LoVo (cell line): ENCODE measurements at regions not wholly inside any gene's neighbourhood (a gene's known extent, or its start where the extent isn't known, plus 50 kb on each side); places are given as distances from the start of the nearest gene placed in this dataset.

Source experiments
- DNase-seq: peaks from one replicate; pipeline ENCODE4 v3.0.0-alpha.2; 2016; ENCODE audit warnings: low spot score

DNA sequence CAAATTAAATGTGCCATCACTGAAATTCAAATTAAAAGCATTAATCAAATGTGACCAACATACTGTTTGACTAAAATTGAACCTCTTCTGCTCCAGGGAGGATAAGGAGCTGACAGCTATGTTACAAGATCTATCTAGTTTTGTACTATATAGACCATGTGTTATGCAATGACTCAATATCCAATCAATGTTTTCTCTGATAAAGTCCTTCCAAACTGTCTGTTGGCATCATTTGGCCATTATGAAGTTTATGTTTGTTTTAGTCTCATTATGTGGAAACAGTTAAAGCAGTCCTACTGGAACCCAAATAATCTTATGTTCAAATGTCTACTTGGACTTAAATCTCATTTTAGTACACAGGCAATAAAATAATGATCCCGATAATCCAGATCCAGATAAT is 267.0 kb upstream of the THBS1 start:
- DNase-seq, result no peak

DNA sequence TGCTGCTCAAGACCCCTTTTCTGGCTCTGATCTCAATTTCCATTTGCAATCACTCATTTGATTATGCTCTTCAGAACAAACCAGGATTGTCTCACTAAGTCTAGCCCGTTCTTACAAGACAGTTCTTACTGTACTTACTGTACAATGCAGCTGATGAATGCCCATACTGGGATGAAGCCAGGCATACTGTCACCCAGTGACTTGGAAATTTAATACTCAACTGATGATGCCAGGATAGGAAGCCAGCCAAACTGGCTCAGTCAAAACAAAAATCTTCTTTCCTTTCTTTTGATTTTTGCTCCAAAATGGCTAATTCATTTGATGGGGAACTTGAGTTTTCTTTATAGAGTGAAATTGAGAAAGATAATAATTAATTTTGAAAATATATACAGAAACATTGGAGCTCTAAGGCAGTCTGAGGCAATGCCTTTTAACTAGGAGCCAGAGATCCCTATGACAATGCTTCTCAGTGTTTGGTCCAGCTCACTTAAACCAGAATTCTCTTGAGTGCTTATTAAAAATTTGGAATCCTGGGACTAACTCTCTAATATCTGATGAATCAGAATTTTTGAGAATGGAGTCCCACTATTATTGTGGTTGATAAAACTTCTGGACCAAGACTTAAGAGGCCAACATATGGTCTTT is 265.6 kb upstream of the THBS1 start:
- no peak for DNase-seq

DNA sequence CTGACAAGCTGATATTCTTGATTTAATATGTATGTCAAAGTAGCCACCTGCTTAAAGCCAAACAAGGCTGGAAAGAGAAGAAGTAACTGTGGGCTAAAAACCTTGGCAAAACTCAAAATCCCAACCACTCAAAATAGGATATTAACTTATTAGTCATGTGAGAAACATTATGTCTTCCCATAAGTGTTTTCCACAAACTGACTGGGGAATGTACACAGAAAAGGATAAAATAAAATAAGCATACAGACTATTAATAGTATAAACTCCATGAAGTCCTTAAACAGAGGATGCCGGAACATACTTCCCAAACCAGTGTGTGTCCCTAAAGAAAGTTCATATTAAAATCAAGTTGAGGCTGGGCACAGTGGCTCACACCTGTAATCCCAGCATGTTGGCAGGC is 263.7 kb upstream of the THBS1 start:
- DNase-seq, result no peak

DNA sequence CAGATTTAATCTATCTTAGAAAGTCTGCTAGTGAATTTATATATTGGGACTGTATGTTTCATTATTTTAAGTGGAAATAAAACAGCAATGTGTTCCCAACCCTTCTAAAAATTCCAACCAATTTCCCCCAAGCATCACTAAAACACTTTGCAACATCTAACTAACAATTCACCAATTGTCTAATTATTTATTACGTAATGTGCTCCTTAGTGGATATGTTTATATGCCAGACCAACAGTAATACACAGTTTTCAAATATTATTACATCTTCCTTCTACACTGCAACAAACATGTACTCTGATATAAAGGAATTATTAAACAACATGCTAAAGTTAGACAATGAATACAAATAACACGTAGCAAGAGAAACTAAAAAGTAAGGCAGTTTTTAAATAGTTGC is 262.6 kb upstream of the THBS1 start:
- DNase-seq, result no peak

DNA sequence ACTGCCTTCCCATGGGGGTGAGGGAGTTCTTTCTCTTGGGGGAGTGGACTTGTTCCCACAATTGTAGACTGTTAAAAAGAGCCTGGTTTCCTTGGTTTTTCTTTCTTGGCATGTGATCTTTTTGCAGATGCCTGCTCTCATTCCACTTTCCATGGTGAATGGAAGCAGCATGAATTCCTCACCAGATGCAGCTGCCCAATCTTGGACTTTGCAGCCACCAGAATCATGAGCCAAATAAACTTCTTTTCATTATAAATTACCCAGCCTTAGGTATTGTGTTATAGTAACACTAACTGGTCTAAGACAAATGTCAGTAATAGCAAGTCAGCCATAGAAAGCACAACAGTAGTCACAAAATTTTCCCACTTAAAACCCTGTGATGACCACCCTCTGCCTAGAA is 260.5 kb upstream of the THBS1 start:
- no peak for DNase-seq

DNA sequence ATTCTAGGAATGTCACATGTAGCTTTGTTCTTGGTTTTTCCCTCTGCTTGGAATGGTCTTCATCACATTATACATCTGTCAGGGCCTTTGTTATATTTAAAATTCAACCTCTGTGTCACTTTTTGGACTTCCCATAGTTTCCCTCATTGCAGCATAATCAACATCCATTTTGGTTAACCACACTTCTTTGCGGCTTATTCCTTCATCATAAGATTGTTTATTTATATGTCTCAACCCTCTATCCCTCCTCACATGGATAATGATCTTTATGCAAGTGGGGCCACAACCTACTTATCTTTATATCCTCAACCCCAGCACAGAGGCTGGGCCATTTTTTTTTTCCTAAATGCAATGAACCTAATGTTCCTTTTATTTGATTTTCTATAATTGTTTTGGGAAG is 260.0 kb upstream of the THBS1 start:
- DNase-seq, result no peak

DNA sequence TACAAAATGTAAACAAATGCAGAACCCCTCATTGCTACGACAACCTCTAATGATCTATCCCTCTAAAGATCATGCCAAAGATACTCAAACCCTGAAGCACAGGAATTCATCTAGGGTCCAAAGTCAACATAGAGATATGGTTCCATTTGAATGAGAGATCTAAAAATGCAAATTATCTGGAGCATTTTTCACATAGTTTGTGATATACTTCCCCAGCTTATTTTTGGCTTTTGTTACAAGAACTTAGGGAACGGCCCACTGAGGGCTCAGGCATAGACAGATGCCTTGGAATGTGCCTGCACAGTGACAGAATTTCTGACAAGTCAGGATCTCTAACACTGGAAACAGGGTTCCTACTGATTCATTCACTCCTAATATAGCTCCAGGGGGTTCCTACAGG is 258.9 kb upstream of the THBS1 start:
- no peak for DNase-seq

DNA sequence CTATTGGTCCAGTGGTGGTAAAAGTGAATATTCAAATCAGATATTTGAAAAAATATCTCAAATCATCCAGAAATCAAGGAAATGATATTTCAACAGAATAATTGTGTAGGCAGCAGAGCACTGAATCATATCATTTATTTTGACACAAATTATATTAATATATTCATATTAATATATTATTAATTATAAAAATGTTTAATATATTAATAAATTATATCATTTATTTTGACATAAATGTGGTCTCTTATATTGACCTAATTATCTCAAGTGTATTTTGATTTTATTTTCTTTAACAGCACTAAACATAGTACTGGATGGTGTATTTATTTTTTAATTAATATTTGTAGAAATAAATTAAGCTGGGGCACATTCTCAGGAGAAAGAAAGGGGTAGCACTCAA is 257.7 kb upstream of the THBS1 start:
- DNase-seq, result no peak

DNA sequence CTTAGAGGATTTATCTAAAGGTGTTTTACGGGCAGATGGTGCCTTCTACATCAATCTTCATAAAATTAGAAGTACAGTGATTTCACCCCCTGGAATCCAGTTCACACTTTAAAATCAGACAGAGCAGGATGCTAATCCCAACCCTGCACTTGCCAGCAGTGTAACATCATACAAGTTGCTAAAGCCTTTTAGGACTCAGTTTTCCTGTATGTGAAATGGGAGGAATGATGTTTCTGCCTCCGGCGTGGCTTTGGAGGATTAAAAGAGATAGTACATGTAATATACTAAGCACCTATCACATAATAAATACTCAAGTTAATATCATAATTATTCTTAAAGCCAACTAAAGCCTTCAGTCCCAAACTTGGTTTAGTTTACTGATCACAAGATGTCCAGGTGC is 257.2 kb upstream of the THBS1 start:
- no peak for DNase-seq

DNA sequence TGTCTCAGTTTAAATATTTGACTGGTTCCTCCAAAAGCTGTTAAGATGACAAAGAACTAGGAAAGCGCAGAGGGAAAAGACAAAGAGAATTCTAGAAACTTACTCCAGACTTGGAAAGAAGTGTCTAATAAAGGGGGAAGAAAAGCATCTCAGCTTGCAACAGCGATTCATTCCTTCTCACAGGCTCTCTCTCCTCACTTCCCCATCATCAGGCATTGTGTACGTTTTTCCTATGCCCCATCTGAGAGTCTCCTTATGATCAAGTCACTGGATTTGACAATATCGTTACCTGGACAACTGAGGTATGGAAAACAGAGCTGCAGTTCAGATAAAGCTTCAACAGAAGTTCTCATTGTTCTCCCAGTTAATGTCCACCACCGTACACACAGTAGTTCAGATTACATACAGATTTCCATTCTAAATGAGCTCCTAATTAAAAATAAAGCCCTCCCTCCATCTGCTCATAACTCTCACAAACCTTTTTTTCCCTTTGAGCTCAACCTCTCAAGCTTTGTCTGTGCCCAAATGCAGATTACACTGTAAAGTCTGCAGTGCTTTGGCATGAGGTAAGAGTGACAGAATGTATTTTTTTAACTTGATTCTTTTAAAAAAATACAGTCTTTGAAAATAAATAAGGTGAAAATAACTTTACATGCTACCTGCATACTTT is 254.4 kb upstream of the THBS1 start:
- DNase-seq, result no peak

DNA sequence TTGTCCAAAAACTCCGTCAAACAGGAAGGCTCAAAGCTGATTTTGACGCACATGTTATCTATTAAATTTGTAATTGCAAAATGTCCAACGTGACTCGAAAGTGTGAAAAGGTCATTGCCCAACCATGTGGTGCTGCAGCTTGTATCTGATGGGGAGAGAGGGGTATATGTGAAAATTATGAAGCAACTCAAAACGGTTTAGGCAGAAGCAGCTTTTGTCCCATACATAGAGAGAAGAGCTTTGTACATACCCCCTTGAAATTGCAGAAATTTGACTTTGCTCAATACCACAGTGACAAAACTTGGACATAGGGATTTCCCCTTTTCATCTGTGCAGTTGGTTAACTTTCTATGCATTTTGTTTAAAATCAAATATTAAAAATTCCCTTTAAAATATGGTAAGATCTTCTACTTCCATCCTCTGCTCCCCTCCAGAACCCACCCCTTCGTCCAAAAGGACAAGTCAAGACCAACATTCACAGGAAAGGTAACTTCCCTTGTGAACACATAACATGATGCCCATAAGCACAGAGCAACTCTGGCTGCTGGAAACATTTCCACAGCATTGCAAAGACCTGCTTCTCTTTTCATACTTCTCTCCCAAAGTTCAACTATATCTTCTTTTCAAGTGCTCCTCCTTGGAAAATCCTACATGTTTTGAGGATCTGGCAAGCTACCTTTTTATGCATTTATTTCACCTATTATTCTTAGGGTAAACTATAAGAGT is 253.7 kb upstream of the THBS1 start:
- DNase-seq, result no peak

DNA sequence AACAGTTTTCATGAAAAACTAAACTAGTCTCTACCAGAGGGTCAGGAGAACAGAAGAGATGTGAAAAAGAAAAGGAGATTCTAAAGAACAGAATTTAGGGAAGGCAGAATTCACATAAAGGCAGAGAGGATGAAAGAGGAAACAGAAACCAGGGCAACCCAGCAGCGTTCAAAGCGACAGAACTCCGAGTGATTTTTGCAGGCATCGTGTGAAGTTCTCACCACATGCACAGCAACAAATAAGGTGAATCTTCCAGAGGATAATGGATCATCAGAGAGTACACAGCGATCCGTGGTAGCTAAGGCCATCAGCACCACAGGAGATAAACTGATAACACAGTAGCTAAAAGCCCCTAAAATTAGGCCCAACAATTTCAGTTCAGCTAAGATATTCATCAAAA is 250.8 kb upstream of the THBS1 start:
- DNase-seq, result no peak

DNA sequence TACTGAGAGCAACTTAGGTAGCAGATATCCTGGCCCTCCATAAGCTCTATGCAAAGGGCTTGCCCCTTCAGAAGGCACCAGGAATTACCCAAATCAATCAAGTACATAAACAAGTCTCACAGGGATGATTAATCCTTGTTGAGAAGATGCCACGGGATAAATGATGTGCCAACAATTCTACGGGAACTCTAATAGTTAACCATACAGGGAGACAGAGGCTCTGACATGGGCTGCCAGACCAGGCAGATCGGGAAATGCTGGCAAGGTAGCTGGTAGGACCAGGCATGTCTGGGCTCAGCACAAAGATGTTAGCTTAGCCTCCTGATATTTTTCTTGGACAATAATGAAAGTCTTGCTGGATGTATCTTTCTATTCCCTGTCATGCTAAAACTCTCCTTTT is 249.3 kb upstream of the THBS1 start:
- no peak for DNase-seq

DNA sequence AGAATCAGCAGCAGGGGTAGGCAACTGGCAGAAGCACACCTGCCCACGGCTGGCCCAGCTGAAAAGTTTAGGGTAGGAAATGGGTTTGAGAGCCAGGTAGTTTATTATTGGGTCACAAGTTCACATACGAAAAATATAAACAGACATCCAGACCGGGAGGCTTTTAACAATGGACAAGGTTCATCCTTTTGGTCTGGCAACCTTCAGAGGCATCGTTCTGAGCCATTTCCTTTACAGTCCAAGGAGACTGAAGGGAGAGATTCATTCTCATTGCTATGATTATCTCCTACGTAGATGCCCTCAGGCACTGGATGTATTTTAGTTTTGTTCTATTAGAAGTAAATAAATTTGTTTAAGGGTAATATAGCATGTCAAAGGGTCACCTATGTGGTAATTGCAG is 248.0 kb upstream of the THBS1 start:
- no peak for DNase-seq

DNA sequence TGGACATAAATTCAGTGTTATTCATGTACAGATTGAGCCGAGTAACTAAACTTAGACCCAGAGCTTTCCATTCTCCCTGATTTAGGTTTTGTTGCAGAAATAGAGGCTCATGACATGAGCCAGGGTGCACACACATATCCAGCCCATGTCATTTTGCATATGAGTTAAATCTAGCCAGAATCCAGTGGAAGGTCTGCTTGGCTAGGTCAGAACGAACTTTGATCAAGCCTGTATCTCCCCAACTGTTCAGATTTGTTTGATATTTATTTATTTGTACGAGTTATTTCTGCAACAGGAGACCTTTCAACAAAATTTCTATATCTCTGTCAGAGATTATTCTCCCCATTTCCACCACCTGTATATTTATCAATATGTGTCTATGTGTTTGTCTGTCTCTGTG is 247.5 kb upstream of the THBS1 start:
- no peak for DNase-seq

DNA sequence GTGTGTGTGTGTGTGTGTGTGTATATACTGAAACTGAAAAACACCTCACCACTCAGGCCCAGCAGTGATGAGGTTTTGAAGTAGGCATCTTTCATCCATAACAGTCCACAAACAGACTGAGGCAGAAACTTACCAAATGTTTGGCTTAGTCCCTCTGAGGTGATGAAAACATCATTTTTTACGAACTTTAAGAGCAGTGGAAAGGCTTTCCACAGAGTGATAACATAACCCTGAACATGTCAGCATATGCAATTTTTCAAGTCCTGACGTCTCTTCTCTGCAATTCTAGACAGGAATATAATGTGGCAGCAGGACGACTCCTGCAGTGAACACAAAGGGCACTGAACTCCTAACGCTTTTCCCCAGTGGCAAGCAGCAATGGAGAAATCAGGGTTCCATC is 247.0 kb upstream of the THBS1 start:
- DNase-seq, result no peak

DNA sequence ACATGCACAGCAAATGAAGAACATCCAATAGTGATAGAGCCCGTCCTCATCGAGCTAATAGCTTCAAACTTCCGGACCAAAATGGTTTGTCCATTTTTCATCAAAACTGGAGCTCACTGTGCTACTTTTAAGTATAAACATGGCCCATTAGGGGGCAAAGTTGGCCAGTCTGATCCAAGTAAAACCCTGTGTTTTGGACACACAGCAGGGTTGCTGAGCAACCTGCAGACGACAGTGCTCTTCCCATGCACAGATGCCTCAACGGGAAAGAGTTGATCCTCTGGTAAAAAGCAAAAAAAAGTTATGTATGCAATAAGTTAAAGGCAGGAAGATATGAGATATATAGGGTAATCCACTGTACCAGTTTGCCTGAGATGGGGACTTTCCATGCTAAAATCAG is 244.0 kb upstream of the THBS1 start:
- no peak for DNase-seq

DNA sequence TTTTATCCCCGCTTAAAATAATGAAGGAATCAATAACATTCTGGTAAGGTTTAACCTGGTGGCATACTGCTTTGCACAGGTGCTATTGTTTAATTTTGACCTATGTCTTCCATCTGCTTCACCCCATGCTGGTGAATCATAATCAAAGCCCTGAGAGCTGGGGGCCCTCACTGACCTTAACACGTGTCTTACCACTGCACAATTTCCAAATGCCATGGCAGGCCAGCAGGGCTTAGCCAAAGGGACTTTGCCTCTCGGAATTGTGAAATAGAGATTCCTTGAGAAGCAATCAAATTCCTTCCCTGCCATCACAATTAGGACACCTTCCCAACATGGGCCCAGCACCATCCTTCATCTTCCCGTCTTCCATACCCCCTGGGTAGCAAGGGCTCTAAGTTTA is 242.6 kb upstream of the THBS1 start:
- DNase-seq, result no peak

DNA sequence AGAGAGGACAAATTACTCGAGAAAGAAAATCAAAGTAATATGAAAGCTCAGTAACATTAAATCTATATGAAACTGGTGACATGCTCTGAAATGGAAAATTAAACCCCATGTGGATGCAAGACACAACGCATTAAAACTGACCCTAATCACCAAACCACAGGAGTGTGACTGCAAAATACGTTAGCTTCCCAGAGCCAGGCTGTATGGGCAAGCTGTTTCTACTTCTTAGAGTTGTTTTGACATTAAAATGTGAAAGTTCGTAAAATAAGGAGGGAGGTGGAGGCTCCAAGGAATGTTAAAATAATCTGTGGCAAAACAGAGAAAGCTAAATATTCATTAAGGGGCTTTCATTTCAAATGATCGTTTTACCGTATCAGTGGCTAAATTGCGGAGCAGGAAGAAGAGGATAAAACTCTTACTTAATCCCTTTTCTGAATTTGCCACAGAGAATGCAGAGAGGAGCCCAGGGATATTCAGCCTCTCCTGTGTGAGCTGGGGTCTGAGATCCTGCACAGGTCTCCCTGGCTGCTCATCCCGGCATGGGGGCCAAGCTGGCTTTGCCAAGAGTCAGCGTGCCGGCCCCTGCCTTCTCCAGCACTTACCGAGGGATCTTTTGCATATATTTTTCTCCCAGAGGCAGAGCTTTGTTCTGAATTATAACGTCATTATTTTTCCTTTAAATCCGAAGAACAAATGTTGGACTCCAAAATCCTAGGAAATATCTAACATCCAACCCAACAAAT is 239.8 kb upstream of the THBS1 start:
- DNase-seq, result no peak

DNA sequence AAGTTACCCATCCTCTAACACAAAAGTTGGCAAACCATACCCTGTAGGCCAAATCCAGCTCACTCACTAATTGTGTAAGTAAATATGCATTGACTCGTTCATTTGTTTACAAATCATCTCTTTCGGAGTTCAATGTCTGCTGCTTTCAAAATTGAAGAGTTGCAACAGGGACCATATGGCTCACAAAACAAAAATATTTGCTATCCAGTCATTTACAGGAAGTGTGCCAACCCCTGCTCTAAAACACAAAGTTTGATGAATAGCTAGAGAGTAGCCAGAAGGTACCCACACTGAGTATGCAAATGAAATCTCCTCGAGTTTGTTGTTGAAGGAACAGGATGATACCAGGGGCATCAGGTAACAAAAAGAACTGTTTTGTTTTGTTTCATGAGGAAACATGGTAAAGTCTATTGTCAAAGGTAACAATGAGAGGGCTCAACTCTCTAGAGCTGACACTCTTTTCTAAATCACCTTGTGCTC is 236.2 kb upstream of the THBS1 start:
- no peak for DNase-seq

DNA sequence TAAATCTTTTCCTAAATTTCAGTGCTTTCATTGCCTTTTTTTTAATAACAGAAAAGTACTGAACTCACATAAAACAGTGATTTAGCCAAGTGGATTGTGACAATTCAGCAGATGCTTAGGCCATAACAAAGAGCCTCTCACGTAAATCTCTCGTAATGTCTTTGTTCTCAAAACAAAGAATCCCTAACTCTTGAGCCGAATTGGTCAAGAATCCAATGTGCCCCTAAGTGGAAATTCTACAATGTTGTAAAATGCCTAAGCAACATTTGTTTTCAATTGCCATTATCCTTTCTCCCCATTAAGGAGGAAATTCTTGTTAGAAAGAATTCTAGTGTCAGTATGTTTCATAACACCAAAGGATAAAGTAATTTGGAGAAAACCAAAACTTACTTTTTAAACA is 235.7 kb upstream of the THBS1 start:
- DNase-seq, result no peak

DNA sequence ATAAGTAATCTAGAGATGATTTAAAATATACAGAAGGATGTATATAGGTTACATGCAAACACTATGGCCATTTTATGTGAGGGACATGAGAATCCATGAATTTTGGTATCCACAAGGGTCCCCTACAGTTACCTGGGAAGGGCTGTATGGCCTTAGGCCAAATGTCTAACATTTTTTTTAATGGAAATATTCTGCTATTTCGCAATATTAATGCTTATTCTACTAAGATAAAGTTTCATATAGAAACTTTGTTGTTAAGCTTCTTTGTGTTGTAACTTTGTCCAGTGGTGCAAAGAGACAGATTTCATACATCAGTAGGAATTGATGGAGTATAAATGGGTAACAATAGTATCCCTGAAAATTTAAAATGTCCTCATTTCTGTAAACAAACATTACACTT is 233.4 kb upstream of the THBS1 start:
- no peak for DNase-seq

DNA sequence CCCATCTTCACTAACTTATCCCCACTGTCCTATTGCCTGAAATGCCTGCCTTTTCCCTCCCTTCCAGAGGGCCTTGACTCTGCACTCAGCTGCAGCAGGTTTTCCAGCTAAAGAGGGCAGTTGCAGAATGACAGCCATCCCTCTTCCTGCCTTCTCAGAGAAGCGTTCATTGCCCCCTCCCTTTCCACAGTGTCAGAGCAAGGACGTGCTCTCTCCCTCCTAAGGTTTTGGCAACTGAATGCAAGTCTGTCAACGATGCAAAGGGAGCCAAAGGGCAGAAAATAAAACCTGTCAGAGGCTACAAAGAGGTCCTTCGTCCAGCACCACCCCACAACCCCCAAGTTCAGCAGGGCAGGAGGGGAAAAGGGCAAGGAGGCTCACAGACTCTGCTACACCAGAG is 230.1 kb upstream of the THBS1 start:
- no peak for DNase-seq
